ENCODE measurements at regions not wholly inside any gene's neighbourhood (a gene's known extent, or its start where the extent isn't known, plus 50 kb on each side); places are given as distances from the start of the nearest gene placed in this dataset.

- TF ChIP-seq CTCF (conservative IDR thresholded peaks at IDR 0.05 in 1 of 2, IDR thresholded peaks at IDR 0.05 in 1 of 2; ENCODE audit: extremely low read depth in 1 of 2, insufficient read depth in 1 of 2, low read depth in 1 of 2, low read length in 2 of 2) (no peak), EZH2 (IDR thresholded peaks at IDR 0.05; ENCODE audit: borderline replicate concordance, low read length) (no peak)
These were observed 424.1 kb upstream of the KIF2A start for GRCh38 chr5:61881821-61882487.
